H9 (cell line): ENCODE measurements at regions not wholly inside any gene's neighbourhood (a gene's known extent, or its start where the extent isn't known, plus 50 kb on each side); places are given as distances from the start of the nearest gene placed in this dataset.

ENCODE experiments used
- DNase-seq: peaks from one replicate; pipeline ENCODE4 v3.0.0-alpha.2; 2017
- H2AFZ ChIP-seq: one replicate; pipeline ENCODE4 v1.6.1; 2013; ENCODE audit warnings: mild to moderate bottlenecking, low read length, control low read depth, moderate library complexity
- H2AK5ac ChIP-seq: 2 replicates; pipeline ENCODE4 v1.6.1; 2013; ENCODE audit warnings: low read length, control low read depth, mixed read lengths; ENCODE audit not compliant: insufficient read length
- H2BK120ac ChIP-seq: one replicate; pipeline ENCODE4 v1.6.1; 2013; ENCODE audit warnings: low read depth, mild to moderate bottlenecking, low read length, control low read depth, inconsistent platforms; ENCODE audit not compliant: poor library complexity, severe bottlenecking
- H2BK12ac ChIP-seq: 2 replicates; pipeline ENCODE4 v1.6.1; 2013; ENCODE audit warnings: low read length, control low read depth, mixed read lengths, low read depth; ENCODE audit not compliant: insufficient read length
- H2BK15ac ChIP-seq: 2 replicates; pipeline ENCODE4 v1.6.1; 2013; ENCODE audit warnings: low read depth, low read length, control low read depth
- H2BK20ac ChIP-seq: one replicate; pipeline ENCODE4 v1.6.1; 2013; ENCODE audit warnings: low read depth, mild to moderate bottlenecking, low read length, control low read depth, inconsistent platforms; ENCODE audit not compliant: poor library complexity, severe bottlenecking
- H2BK5ac ChIP-seq: 2 replicates; pipeline ENCODE4 v1.6.1; 2013; ENCODE audit warnings: low read length, control low read depth, mixed read lengths; ENCODE audit not compliant: insufficient read length
- H3K14ac ChIP-seq: 2 replicates; pipeline ENCODE4 v1.6.1; 2013; ENCODE audit warnings: low read length, control low read depth; ENCODE audit not compliant: insufficient read depth
- H3K18ac ChIP-seq: 2 replicates; pipeline ENCODE4 v1.6.1; 2013; ENCODE audit warnings: low read depth, mild to moderate bottlenecking, mixed read lengths, low read length, control low read depth; ENCODE audit not compliant: insufficient read length
- H3K23ac ChIP-seq: 2 replicates; pipeline ENCODE4 v1.6.1; 2013; ENCODE audit warnings: low read length, control low read depth, mixed read lengths, low read depth; ENCODE audit not compliant: insufficient read length
- H3K23me2 ChIP-seq: 2 replicates; pipeline ENCODE4 v1.6.1; 2013; ENCODE audit warnings: low read depth, mild to moderate bottlenecking, mixed read lengths, low read length, control low read depth; ENCODE audit not compliant: insufficient read length, poor library complexity, severe bottlenecking
- H3K27ac ChIP-seq: 2 replicates; pipeline ENCODE4 v1.5.1; 2013; ENCODE audit warnings: low read length, control low read depth, mixed read lengths, low read depth; ENCODE audit not compliant: insufficient read length
- H3K27me3 ChIP-seq: 2 replicates; pipeline ENCODE4 v1.6.1; 2013; ENCODE audit warnings: low read length, control low read depth, inconsistent platforms; ENCODE audit not compliant: insufficient read depth
- H3K4ac ChIP-seq: 2 replicates; pipeline ENCODE4 v1.6.1; 2013; ENCODE audit warnings: low read depth, mild to moderate bottlenecking, control low read depth, inconsistent platforms, low read length, moderate library complexity
- H3K4me1 ChIP-seq: 2 replicates; pipeline ENCODE4 v1.6.1; 2013; ENCODE audit warnings: low read length, control low read depth, inconsistent platforms; ENCODE audit not compliant: insufficient read depth
- H3K4me2 ChIP-seq: 2 replicates; pipeline ENCODE4 v1.6.1; 2013; ENCODE audit warnings: low read length, control low read depth, mixed read lengths; ENCODE audit not compliant: insufficient read length, insufficient read depth
- H3K56ac ChIP-seq: 2 replicates; pipeline ENCODE4 v1.6.1; 2013; ENCODE audit warnings: low read depth, mild to moderate bottlenecking, mixed read lengths, low read length, control low read depth; ENCODE audit not compliant: insufficient read length
- H3K79me1 ChIP-seq: 2 replicates; pipeline ENCODE4 v1.6.1; 2013; ENCODE audit warnings: low read depth, mild to moderate bottlenecking, moderate library complexity, low read length, control low read depth, inconsistent platforms; ENCODE audit not compliant: insufficient read depth, poor library complexity, severe bottlenecking
- H3K79me2 ChIP-seq: 2 replicates; pipeline ENCODE4 v1.6.1; 2013; ENCODE audit warnings: low read length, control low read depth, inconsistent platforms; ENCODE audit not compliant: insufficient read depth
- H3K9ac ChIP-seq: 2 replicates; pipeline ENCODE4 v1.6.1; 2013; ENCODE audit warnings: low read length, control low read depth, mixed read lengths; ENCODE audit not compliant: insufficient read length; ENCODE audit errors: extremely low read depth
- H3K9me3 ChIP-seq: one replicate; pipeline ENCODE4 v1.6.1; 2013; ENCODE audit warnings: low read depth, low read length, inconsistent platforms; ENCODE audit not compliant: control insufficient read depth
- H3T11ph ChIP-seq: one replicate; pipeline ENCODE4 v1.6.1; 2013; ENCODE audit warnings: mild to moderate bottlenecking, low read length, control low read depth, inconsistent platforms
- H4K20me1 ChIP-seq: one replicate; pipeline ENCODE4 v1.6.1; 2013; ENCODE audit not compliant: control insufficient read depth, insufficient read length, insufficient read depth
- H4K5ac ChIP-seq: 2 replicates; pipeline ENCODE4 v1.6.1; 2013; ENCODE audit warnings: low read depth, mild to moderate bottlenecking, mixed read lengths, low read length, control low read depth; ENCODE audit not compliant: insufficient read length
- H4K8ac ChIP-seq: replicated peaks from 2 replicates; pipeline ENCODE4 v1.6.1; 2013; ENCODE audit warnings: low read length, control low read depth, mixed read lengths, low read depth; ENCODE audit not compliant: insufficient read length
- H4K91ac ChIP-seq: 2 replicates; pipeline ENCODE4 v1.6.1; 2013; ENCODE audit warnings: low read depth, mild to moderate bottlenecking, moderate library complexity, mixed read lengths, low read length, control low read depth; ENCODE audit not compliant: insufficient read length
- H3K27ac Mint-ChIP-seq, 3 experiments: 2 replicates in 2 of 3; 3 replicates in 1 of 3; pipeline ENCODE4 v1.8.0; 2020 to 2021; ENCODE audit warnings: mixed read lengths in 3 of 3, mild to moderate bottlenecking in 1 of 3, moderate library complexity in 1 of 3
- H3K27me3 Mint-ChIP-seq: 2 replicates; pipeline ENCODE4 v1.8.0; 2021; ENCODE audit warnings: low read depth, mild to moderate bottlenecking, moderate library complexity, mixed read lengths
- H3K36me3 Mint-ChIP-seq, 3 experiments: 2 replicates in 2 of 3; 3 replicates in 1 of 3; pipeline ENCODE4 v1.8.0; 2020 to 2021; ENCODE audit warnings: low read depth in 3 of 3, mixed read lengths in 3 of 3; ENCODE audit not compliant: insufficient read depth in 1 of 3
- H3K4me1 Mint-ChIP-seq, 2 experiments: 2 replicates each; pipeline ENCODE4 v1.8.0; 2020; ENCODE audit warnings: mixed read lengths in 2 of 2
- H3K4me3 Mint-ChIP-seq, 2 experiments: 2 replicates in 1 of 2; 3 replicates in 1 of 2; pipeline ENCODE4 v1.8.0; 2020 to 2021; ENCODE audit warnings: mild to moderate bottlenecking in 2 of 2, mixed read lengths in 2 of 2, moderate library complexity in 1 of 2
- H3K9me3 Mint-ChIP-seq, 2 experiments: 2 replicates in 1 of 2; 3 replicates in 1 of 2; pipeline ENCODE4 v1.8.0; 2020; ENCODE audit warnings: mild to moderate bottlenecking in 2 of 2, mixed read lengths in 2 of 2, moderate library complexity in 1 of 2
- WGBS: extraction: QIAGEN DNeasy Blood & Tissue Kit; methylation state at CpG from one replicate; pipeline ENCODE4 v1.1.7; 2013; ENCODE audit warnings: missing lambda C conversion rate, low lambda C conversion rate, mixed read lengths; ENCODE audit not compliant: insufficient read length; ENCODE audit errors: extremely low coverage; 5-methylcytosine and 5-hydroxymethylcytosine counted together
- TF ChIP-seq, protein P1 (sequence below): fragments of 200-600 bp; sonication (generic); conservative IDR thresholded peaks from 3 replicates; pipeline ENCODE4 v1.8.0; 2021; ENCODE audit warnings: antibody characterized with exemption, mild to moderate bottlenecking

DNA sequence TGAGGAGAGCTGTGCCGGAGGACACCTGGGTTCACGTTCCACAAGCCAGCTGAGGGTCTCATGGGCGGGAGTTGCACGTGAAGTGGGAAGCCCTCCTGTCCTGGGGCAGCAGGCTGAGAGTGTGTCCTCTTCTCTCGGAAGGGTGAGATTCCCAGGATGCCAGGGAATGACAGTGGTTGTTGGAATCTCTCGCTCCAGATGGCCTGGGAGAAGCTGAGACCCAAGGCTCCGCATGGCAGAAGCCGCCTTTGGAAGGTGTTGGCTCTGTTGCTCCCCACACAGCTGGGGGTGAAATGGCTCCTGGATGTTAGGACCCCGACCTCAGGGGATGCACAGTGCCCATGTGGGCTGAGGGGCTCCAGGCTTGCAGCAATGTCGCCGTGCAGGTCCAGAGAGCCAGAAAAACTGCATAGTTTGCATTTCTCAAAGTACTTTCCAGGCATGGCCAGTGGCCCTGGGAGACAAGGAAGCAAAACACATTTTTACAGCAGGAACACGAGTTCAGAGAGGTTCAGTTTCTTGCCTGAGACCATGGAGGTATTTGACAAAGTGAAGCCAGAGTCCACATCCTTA, 153.4 kb downstream of the TMEM18 start:
- Histone ChIP-seq H3K23me2 (no peaks in the 10 kb centered on the region), H3K23ac (no peak overlapping the region), H3K79me2 (no peaks in the 10 kb centered on the region), H2AK5ac (no peak overlapping the region), H3K4ac (no peak overlapping the region), H4K20me1 (no peaks in the 10 kb centered on the region), H3K56ac (no peak overlapping the region), H3K27me3 (no peaks in the 10 kb centered on the region; the same call in 1 of the 2 replicates), H2BK5ac (no peak overlapping the region), H3K9me3 (no peaks in the 10 kb centered on the region), H3K4me1 (peaks cover 3% of the 10 kb centered on the region; the same call in 1 of the 2 replicates), H3K27ac (no peak overlapping the region), H4K91ac (no peak overlapping the region), H3K4me2 (no peak overlapping the region), H3K14ac (no peak overlapping the region), H3K9ac (no peak overlapping the region), H2BK15ac (no peak overlapping the region), H3T11ph (no peak overlapping the region), H2AFZ (no peak overlapping the region), H4K8ac (no peak overlapping the region), H3K79me1 (no peaks in the 10 kb centered on the region), H2BK12ac (no peak overlapping the region), H2BK120ac (no peak overlapping the region), H4K5ac (no peak overlapping the region), H3K18ac (no peak overlapping the region), H2BK20ac (no peak overlapping the region)
- no peak overlapping the region for H3K27ac Mint-ChIP-seq
- TF ChIP-seq, protein P1, sequence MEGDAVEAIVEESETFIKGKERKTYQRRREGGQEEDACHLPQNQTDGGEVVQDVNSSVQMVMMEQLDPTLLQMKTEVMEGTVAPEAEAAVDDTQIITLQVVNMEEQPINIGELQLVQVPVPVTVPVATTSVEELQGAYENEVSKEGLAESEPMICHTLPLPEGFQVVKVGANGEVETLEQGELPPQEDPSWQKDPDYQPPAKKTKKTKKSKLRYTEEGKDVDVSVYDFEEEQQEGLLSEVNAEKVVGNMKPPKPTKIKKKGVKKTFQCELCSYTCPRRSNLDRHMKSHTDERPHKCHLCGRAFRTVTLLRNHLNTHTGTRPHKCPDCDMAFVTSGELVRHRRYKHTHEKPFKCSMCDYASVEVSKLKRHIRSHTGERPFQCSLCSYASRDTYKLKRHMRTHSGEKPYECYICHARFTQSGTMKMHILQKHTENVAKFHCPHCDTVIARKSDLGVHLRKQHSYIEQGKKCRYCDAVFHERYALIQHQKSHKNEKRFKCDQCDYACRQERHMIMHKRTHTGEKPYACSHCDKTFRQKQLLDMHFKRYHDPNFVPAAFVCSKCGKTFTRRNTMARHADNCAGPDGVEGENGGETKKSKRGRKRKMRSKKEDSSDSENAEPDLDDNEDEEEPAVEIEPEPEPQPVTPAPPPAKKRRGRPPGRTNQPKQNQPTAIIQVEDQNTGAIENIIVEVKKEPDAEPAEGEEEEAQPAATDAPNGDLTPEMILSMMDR, result no peak
- H3K36me3 Mint-ChIP-seq, result no peaks in the 10 kb centered on the region
- H3K27me3 Mint-ChIP-seq, result peaks cover 49% of the 10 kb centered on the region
- no peak overlapping the region for H3K4me3 Mint-ChIP-seq
- no peak for DNase-seq
- H3K4me1 Mint-ChIP-seq, result no peaks in the 10 kb centered on the region
- peaks cover 2 to 3% of the 10 kb centered on the region in 2 experiments; a peak in 2 of 5 replicates for H3K9me3 Mint-ChIP-seq
- no CpG with 5 or more reads among the region's 12 CpGs for WGBS
